IPS-18a (cell line): ENCODE measurements at regions not wholly inside any gene's neighbourhood (a gene's known extent, or its start where the extent isn't known, plus 50 kb on each side); places are given as distances from the start of the nearest gene placed in this dataset.
"Not testable (repeated sequence)": the region's sequence is repeated elsewhere in the genome, so short reads cannot be mapped to it uniquely, and the experiment has no call there.

Experiments
- H3K27ac ChIP-seq: one replicate; pipeline ENCODE4 v1.5.1; 2013; ENCODE audit warnings: low read length
- H3K27me3 ChIP-seq: one replicate; pipeline ENCODE4 v1.6.1; 2013; ENCODE audit warnings: mild to moderate bottlenecking, low read length; ENCODE audit not compliant: control insufficient read depth, insufficient read depth
- H3K36me3 ChIP-seq: one replicate; pipeline ENCODE4 v1.6.1; 2013; ENCODE audit warnings: low read depth, low read length; ENCODE audit not compliant: control insufficient read depth
- H3K4me1 ChIP-seq: one replicate; pipeline ENCODE4 v1.6.1; 2013; ENCODE audit warnings: low read depth, low read length; ENCODE audit not compliant: control insufficient read depth
- H3K4me3 ChIP-seq: one replicate; pipeline ENCODE4 v1.5.1; 2013; ENCODE audit warnings: low read length
- H3K9ac ChIP-seq: one replicate; pipeline ENCODE4 v1.6.1; 2013; ENCODE audit warnings: mild to moderate bottlenecking, low read length, moderate library complexity
- H3K9me3 ChIP-seq: one replicate; pipeline ENCODE4 v1.6.1; 2013; ENCODE audit warnings: low read depth, low read length; ENCODE audit not compliant: control insufficient read depth

DNA sequence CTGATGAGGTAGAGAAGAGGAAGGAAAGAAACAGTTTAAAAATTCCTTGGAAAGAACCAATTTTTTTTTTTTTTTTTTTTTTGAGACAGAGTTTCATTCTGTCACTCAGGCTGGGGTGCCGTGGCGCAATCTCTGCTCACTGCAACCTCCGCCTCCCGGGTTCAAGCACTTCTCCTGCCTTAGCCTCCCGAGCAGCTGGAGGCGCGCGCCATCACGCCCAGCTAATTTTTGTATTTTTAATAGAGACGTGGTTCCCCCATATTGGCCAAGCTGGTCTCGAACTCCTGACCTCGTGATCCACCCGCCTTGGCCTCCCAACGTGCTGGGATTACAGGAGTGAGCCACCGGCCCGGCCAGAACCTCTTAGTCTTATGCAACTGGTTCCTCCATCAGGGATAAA is 951.6 kb upstream of the CNTN5 start:
- H3K4me3 ChIP-seq, H3K27ac ChIP-seq, H3K27me3 ChIP-seq, H3K36me3 ChIP-seq, H3K4me1 ChIP-seq, H3K9ac ChIP-seq, H3K9me3 ChIP-seq: not testable (repeated sequence)

DNA sequence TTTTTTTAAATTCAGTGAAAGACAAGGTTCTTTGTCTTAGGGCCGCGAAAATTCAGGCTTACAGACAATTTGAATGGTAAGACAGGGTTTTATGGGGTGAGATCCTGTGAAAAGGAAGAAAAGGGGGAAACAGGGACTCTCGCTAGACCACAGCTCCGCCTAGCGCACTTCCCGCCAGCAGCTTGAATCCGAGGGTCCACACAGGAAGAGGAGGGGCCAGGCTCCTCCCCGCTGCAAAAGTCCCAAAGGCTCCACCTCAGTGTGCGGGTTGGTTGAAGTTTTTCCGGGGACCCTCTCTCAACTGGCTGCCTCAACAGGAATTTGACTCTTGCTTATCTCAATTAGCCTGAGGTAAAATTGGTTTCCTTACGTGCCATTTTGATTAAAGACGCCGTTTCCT is 950.9 kb upstream of the CNTN5 start:
- H3K9me3 ChIP-seq, result no peaks in the 10 kb centered on the region
- H3K36me3 ChIP-seq, result no peaks in the 10 kb centered on the region
- H3K27me3 ChIP-seq, result no peaks in the 10 kb centered on the region
- no peaks in the 10 kb centered on the region for H3K4me1 ChIP-seq
- no peak overlapping the region for H3K27ac ChIP-seq
- H3K4me3 ChIP-seq, result no peak overlapping the region
- no peak overlapping the region for H3K9ac ChIP-seq

DNA sequence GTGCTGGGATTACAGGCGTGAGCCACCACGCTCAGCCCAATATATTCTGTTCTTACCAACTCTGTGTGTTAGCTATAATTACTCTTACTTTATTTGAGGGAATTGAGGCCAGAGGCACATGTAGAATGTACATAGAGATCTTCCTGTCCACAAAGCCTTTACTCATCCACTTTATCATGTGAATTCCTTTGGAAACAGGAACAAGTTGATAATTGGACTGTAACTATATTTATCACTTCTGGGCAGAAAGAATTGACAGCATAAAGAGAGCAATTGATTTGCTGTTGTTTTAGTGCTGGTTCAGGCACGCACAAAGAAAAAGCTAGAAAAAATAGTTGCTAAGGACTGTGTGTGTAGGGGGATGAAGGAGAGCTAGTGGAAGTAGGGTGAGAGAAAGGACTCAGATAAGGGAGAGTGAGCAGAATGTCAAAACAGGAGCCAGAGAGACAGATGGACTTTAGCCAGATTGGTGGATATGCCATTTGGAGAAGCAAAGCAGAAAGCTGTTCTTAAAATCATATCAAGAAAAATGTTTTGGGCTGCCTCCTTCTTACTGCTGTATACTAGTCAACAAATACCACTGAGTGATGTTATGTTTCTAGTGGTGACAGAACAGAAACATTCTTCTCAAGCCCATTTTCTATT is 929.8 kb upstream of the CNTN5 start:
- Histone ChIP-seq H3K27me3 (no peaks in the 10 kb centered on the region), H3K27ac (no peak overlapping the region), H3K9me3 (no peaks in the 10 kb centered on the region), H3K4me3 (no peak overlapping the region), H3K9ac (no peak overlapping the region), H3K4me1 (no peaks in the 10 kb centered on the region), H3K36me3 (no peaks in the 10 kb centered on the region)

DNA sequence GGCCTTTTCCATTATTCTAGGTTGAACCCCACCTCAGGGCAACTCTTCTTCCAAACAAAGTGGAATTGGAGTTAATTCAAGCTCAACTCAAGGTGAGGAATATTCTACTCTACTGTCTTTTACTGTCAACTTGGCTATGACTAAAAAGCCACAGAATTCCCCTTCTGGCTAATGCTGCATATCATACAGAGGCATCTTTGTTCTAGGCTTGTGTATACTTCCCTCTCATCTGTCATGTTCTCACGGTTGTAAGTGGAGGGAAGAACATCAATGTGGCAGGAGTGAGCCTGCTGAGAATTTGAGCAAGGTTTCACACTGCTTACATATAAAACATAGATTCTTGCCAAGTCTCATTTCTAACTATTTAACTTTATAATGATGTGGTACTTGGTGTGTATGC is 921.4 kb upstream of the CNTN5 start:
- Histone ChIP-seq H3K9ac (no peak overlapping the region), H3K4me1 (no peaks in the 10 kb centered on the region), H3K9me3 (no peaks in the 10 kb centered on the region), H3K4me3 (no peak overlapping the region), H3K27me3 (no peaks in the 10 kb centered on the region), H3K36me3 (no peaks in the 10 kb centered on the region), H3K27ac (no peak overlapping the region)

DNA sequence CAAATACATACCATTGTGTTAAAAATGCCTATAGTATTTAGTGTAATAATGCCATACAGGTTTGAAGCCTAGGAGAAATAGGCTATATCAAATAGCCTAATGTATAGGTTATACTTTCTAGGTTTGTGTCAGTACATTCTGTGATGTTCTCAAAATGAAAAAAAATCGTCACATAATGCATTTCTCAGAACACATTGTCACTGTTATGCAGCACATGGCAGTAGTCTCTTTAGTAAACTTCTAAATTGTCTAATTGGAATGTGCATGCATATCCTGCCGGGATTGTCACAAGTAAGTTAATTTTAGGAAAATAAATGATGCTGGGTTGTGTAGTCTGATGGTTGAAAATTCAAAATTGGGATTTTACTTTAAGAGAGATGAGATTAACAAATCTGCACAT is 920.1 kb upstream of the CNTN5 start:
- Histone ChIP-seq H3K27me3 (no peaks in the 10 kb centered on the region), H3K9me3 (no peaks in the 10 kb centered on the region), H3K9ac (no peak overlapping the region), H3K4me3 (no peak overlapping the region), H3K4me1 (no peaks in the 10 kb centered on the region), H3K27ac (no peak overlapping the region), H3K36me3 (no peaks in the 10 kb centered on the region)

DNA sequence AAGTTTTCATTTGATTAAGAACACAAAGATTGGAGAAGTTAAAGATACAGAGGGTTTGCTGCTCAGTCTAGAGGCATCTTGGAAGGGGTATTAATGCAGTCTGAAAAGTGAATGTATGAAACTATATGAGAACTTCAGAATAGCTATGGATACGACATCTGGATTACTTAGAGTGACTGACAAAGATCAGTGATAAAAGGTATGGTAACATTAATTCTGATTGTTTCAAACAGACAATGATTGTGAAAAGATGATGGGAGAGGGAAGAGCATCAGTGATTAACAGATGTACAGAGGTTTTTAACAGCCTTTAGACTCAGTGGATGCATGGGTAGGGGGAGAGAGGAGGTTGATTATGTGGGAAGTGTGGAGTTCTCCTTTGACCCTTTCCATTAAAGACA is 919.4 kb upstream of the CNTN5 start:
- H3K9me3 ChIP-seq, result no peaks in the 10 kb centered on the region
- H3K27me3 ChIP-seq, result no peaks in the 10 kb centered on the region
- H3K9ac ChIP-seq, result no peak overlapping the region
- no peak overlapping the region for H3K27ac ChIP-seq
- no peak overlapping the region for H3K4me3 ChIP-seq
- H3K4me1 ChIP-seq, result no peaks in the 10 kb centered on the region
- no peaks in the 10 kb centered on the region for H3K36me3 ChIP-seq

DNA sequence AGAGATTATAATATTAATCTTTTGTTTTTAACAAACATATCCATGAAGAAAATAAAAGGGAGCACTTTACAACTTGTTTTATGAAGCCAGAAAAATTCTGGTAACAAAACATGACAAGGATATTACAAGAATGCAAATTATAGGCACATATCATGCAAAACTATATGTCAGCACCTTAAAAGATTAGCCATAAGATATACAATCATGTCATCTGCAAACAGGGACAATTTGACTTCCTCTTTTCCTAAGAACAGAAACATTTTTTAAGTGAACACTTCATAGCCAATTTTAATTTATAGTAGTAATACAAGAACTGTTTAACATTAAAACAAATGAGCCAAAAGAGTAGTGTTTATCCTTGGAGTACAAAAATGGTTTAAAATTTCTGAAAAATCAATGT is 916.5 kb upstream of the CNTN5 start:
- Histone ChIP-seq H3K27me3 (no peaks in the 10 kb centered on the region), H3K4me3 (no peak overlapping the region), H3K36me3 (no peaks in the 10 kb centered on the region), H3K4me1 (no peaks in the 10 kb centered on the region), H3K27ac (no peak overlapping the region), H3K9ac (no peak overlapping the region), H3K9me3 (no peaks in the 10 kb centered on the region)

DNA sequence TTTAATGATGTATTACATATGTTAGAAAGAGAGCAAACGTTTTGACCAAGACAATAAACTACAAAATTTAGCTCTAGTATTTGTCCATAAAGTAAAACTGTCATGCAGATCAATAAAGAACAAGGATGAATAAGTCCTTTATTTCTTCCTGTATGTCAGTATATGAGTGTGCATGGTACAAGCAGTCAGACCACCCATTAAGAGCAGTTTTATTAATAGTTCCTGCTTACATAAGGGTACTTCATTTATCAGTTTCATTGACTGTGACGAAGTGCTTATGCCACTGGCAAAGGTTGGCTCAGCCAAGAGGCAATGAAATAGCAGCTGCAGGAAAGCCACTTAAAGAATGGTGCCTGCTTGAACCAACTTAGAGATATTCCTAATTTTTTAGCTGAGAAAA is 913.0 kb upstream of the CNTN5 start:
- H3K4me1 ChIP-seq, result no peaks in the 10 kb centered on the region
- H3K27ac ChIP-seq, result no peak overlapping the region
- no peak overlapping the region for H3K9ac ChIP-seq
- H3K36me3 ChIP-seq, result no peaks in the 10 kb centered on the region
- H3K9me3 ChIP-seq, result no peaks in the 10 kb centered on the region
- H3K4me3 ChIP-seq, result no peak overlapping the region
- H3K27me3 ChIP-seq, result no peaks in the 10 kb centered on the region

DNA sequence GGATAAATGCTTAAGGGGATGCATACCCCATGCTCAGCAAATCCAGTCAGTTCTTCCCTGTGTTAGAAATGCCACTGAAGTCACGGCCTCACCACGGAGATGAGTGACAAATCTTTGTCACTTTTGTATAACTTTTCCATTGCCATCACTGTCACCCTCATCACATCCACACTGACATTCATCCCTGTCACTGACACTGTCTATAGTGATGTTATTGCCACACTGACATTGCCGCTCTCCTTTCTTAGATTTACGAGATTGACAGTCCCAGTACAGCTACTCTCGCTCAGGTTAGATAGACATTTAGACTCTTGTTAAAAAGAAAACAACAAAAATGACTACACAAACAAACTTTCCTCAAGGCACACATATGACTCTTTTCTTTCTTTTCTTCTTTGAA is 910.7 kb upstream of the CNTN5 start:
- Histone ChIP-seq H3K36me3 (no peaks in the 10 kb centered on the region), H3K27ac (no peak overlapping the region), H3K27me3 (no peaks in the 10 kb centered on the region), H3K4me3 (no peak overlapping the region), H3K4me1 (no peaks in the 10 kb centered on the region), H3K9me3 (no peaks in the 10 kb centered on the region), H3K9ac (no peak overlapping the region)

DNA sequence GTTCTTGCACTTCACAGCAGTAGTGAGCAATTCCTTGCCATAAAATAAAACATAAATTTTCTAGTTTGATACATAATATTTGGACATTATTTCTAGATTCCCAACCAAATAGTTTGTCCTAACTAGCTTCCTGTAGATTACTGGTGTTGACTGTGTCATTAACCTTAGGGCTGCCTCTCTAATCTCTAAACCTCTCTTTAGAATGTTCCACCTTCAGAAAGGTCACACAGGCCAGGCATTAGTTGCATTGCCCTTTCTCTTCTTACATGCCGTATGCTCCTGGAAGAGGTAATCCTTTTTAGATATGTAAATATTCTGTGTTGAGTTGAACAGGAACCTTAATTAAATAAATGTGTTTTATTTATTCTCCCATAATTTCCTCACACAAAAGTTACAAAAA is 904.9 kb upstream of the CNTN5 start:
- H3K9ac ChIP-seq, result no peak overlapping the region
- H3K27me3 ChIP-seq, result no peaks in the 10 kb centered on the region
- no peaks in the 10 kb centered on the region for H3K9me3 ChIP-seq
- no peaks in the 10 kb centered on the region for H3K4me1 ChIP-seq
- H3K4me3 ChIP-seq, result no peak overlapping the region
- H3K36me3 ChIP-seq, result no peaks in the 10 kb centered on the region
- H3K27ac ChIP-seq, result no peak overlapping the region

DNA sequence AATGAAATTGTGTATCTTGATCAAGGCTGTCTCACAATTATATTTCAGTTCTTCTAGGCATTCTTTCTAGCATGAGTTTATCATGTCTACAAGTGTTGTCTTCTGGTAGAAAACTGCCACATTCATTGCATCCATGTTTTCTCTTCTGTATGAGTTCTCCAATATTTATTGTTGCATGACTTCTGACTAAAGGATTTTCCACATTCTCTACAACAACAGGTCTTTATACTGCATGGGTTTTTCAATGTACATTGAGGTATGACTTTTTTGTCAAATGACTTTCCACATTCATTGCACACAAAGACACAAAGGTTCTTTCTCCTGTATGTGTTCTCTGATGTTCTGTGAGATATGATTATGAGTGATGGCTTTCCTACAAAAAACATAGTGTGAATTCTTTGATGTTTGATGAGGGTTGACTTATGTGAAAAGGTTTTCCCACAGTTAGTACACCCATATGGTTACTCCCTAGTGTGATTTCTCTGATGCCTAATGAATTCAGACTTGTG is 890.6 kb upstream of the CNTN5 start:
- Histone ChIP-seq H3K9ac (no peak overlapping the region), H3K4me1 (no peaks in the 10 kb centered on the region), H3K36me3 (no peaks in the 10 kb centered on the region), H3K27ac (no peak overlapping the region), H3K4me3 (no peak overlapping the region), H3K9me3 (no peaks in the 10 kb centered on the region), H3K27me3 (no peaks in the 10 kb centered on the region)

DNA sequence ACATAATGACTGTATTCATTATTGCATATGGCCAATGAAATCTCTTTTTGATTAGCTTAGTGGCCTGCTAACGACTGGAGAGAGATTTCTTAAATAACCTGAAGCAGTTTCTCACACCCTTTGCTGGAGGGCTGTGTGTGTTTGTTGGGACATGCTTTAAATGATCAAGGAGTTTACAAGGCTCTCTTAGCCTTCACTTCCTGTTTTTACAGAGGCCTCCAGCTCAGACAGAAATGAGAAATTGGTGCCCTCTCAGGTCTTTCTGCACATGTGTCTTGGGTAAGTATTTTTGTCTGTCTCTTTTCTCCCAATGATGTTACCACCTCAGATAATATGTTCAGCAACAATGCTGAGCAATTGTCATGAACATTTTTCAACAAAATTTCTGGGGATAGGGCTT is 884.4 kb upstream of the CNTN5 start:
- H3K4me1 ChIP-seq, result no peaks in the 10 kb centered on the region
- no peaks in the 10 kb centered on the region for H3K9me3 ChIP-seq
- no peaks in the 10 kb centered on the region for H3K36me3 ChIP-seq
- H3K9ac ChIP-seq, result no peak overlapping the region
- H3K27me3 ChIP-seq, result no peaks in the 10 kb centered on the region
- no peak overlapping the region for H3K4me3 ChIP-seq
- no peak overlapping the region for H3K27ac ChIP-seq
